ENCODE measurements at regions not wholly inside any gene's neighbourhood (a gene's known extent, or its start where the extent isn't known, plus 50 kb on each side); places are given as distances from the start of the nearest gene placed in this dataset.

GRCh38 chr10:62894156-62894555 is 78.0 kb upstream of the EGR2 start:
- no peaks in the 10 kb centered on the region for H3K9me3 ChIP-seq (ENCODE audit: insufficient read depth, low read depth, low read length)
- Mint-ChIP-seq H3K27me3 (ENCODE audit: low read depth, unreplicated experiment) (peaks cover 4% of the 10 kb centered on the region), H3K4me3 (ENCODE audit: unreplicated experiment) (no peak overlapping the region), H3K36me3 (ENCODE audit: low read depth, unreplicated experiment) (no peaks in the 10 kb centered on the region), H3K27ac (ENCODE audit: unreplicated experiment) (no peak overlapping the region), H3K9me3 (ENCODE audit: unreplicated experiment) (no peaks in the 10 kb centered on the region), H3K4me1 (ENCODE audit: low read depth, unreplicated experiment) (peaks cover 14% of the 10 kb centered on the region)
- H3K4me3 ChIP-seq (ENCODE audit: insufficient read depth, low read depth, low read length) = no peak overlapping the region
- no peak for TF ChIP-seq CTCF (IDR thresholded peaks at IDR 0.05; ENCODE audit: insufficient read depth, low read depth, low read length)
- no peak for TF ChIP-seq EZH2 (IDR thresholded peaks at IDR 0.05; ENCODE audit: insufficient read depth, low read length)
- no peaks in the 10 kb centered on the region for H3K36me3 ChIP-seq (ENCODE audit: insufficient read depth, low read length)
- H3K4me1 ChIP-seq (ENCODE audit: insufficient read depth, low read length) = no peaks in the 10 kb centered on the region
- DNase-seq (ENCODE audit: low read depth) (no peak), FAIRE-seq (no peak)
- no peaks in the 10 kb centered on the region for H3K79me2 ChIP-seq (ENCODE audit: insufficient read depth, low read length)
- H2AFZ ChIP-seq (ENCODE audit: low read depth, low read length) = no peak overlapping the region
- H3K27me3 ChIP-seq (ENCODE audit: insufficient read depth, low read length) = peaks cover 27% of the 10 kb centered on the region
- H3K9ac ChIP-seq (ENCODE audit: low read length) = no peak overlapping the region
- no peak overlapping the region for H3K4me2 ChIP-seq (ENCODE audit: low read length)
- no peak overlapping the region for H3K27ac ChIP-seq (ENCODE audit: low read depth, low read length)
- H4K20me1 ChIP-seq (ENCODE audit: insufficient read depth, low read length) = no peaks in the 10 kb centered on the region

GRCh38 chr10:62893036-62893435 is 76.9 kb upstream of the EGR2 start:
- Histone ChIP-seq H3K4me1 (ENCODE audit: insufficient read depth, low read length) (no peaks in the 10 kb centered on the region), H3K9ac (ENCODE audit: low read length) (no peak overlapping the region), H4K20me1 (ENCODE audit: insufficient read depth, low read length) (no peaks in the 10 kb centered on the region), H3K27me3 (ENCODE audit: insufficient read depth, low read length) (peaks cover 34% of the 10 kb centered on the region), H3K79me2 (ENCODE audit: insufficient read depth, low read length) (no peaks in the 10 kb centered on the region), H3K9me3 (ENCODE audit: insufficient read depth, low read depth, low read length) (no peaks in the 10 kb centered on the region), H3K27ac (ENCODE audit: low read depth, low read length) (no peak overlapping the region), H2AFZ (ENCODE audit: low read depth, low read length) (no peak overlapping the region), H3K36me3 (ENCODE audit: insufficient read depth, low read length) (no peaks in the 10 kb centered on the region), H3K4me3 (ENCODE audit: insufficient read depth, low read depth, low read length) (no peak overlapping the region), H3K4me2 (ENCODE audit: low read length) (no peak overlapping the region)
- TF ChIP-seq EZH2 (IDR thresholded peaks at IDR 0.05; ENCODE audit: insufficient read depth, low read length) = no peak
- no peak for TF ChIP-seq CTCF (IDR thresholded peaks at IDR 0.05; ENCODE audit: insufficient read depth, low read depth, low read length)
- no peak overlapping the region for H3K27ac Mint-ChIP-seq (ENCODE audit: unreplicated experiment)
- peaks cover 14% of the 10 kb centered on the region for H3K4me1 Mint-ChIP-seq (ENCODE audit: low read depth, unreplicated experiment)
- no peak for DNase-seq (ENCODE audit: low read depth)
- no peaks in the 10 kb centered on the region for H3K27me3 Mint-ChIP-seq (ENCODE audit: low read depth, unreplicated experiment)
- no peak overlapping the region for H3K4me3 Mint-ChIP-seq (ENCODE audit: unreplicated experiment)
- FAIRE-seq = no peak
- H3K36me3 Mint-ChIP-seq (ENCODE audit: low read depth, unreplicated experiment) = no peaks in the 10 kb centered on the region
- H3K9me3 Mint-ChIP-seq (ENCODE audit: unreplicated experiment) = no peaks in the 10 kb centered on the region

GRCh38 chr10:62890395-62890794 is 74.2 kb upstream of the EGR2 start:
- Histone ChIP-seq H3K36me3 (ENCODE audit: insufficient read depth, low read length) (no peaks in the 10 kb centered on the region), H3K4me2 (ENCODE audit: low read length) (no peak overlapping the region), H4K20me1 (ENCODE audit: insufficient read depth, low read length) (no peaks in the 10 kb centered on the region), H3K79me2 (ENCODE audit: insufficient read depth, low read length) (no peaks in the 10 kb centered on the region), H2AFZ (ENCODE audit: low read depth, low read length) (no peak overlapping the region), H3K9me3 (ENCODE audit: insufficient read depth, low read depth, low read length) (no peaks in the 10 kb centered on the region), H3K27me3 (ENCODE audit: insufficient read depth, low read length) (peaks cover 30% of the 10 kb centered on the region), H3K4me3 (ENCODE audit: insufficient read depth, low read depth, low read length) (no peak overlapping the region), H3K9ac (ENCODE audit: low read length) (no peak overlapping the region), H3K4me1 (ENCODE audit: insufficient read depth, low read length) (peaks cover 13% of the 10 kb centered on the region), H3K27ac (ENCODE audit: low read depth, low read length) (no peak overlapping the region)
- Mint-ChIP-seq H3K27me3 (ENCODE audit: low read depth, unreplicated experiment) (no peaks in the 10 kb centered on the region), H3K4me1 (ENCODE audit: low read depth, unreplicated experiment) (peaks cover 25% of the 10 kb centered on the region), H3K4me3 (ENCODE audit: unreplicated experiment) (no peak overlapping the region), H3K27ac (ENCODE audit: unreplicated experiment) (no peak overlapping the region), H3K36me3 (ENCODE audit: low read depth, unreplicated experiment) (no peaks in the 10 kb centered on the region), H3K9me3 (ENCODE audit: unreplicated experiment) (no peaks in the 10 kb centered on the region)
- DNase-seq (ENCODE audit: low read depth) = no peak
- no peak for TF ChIP-seq CTCF (IDR thresholded peaks at IDR 0.05; ENCODE audit: insufficient read depth, low read depth, low read length)
- TF ChIP-seq EZH2 (IDR thresholded peaks at IDR 0.05; ENCODE audit: insufficient read depth, low read length) = no peak
- no peak for FAIRE-seq
